ENCODE measurements at regions not wholly inside any gene's neighbourhood (a gene's known extent, or its start where the extent isn't known, plus 50 kb on each side); places are given as distances from the start of the nearest gene placed in this dataset.

DNA sequence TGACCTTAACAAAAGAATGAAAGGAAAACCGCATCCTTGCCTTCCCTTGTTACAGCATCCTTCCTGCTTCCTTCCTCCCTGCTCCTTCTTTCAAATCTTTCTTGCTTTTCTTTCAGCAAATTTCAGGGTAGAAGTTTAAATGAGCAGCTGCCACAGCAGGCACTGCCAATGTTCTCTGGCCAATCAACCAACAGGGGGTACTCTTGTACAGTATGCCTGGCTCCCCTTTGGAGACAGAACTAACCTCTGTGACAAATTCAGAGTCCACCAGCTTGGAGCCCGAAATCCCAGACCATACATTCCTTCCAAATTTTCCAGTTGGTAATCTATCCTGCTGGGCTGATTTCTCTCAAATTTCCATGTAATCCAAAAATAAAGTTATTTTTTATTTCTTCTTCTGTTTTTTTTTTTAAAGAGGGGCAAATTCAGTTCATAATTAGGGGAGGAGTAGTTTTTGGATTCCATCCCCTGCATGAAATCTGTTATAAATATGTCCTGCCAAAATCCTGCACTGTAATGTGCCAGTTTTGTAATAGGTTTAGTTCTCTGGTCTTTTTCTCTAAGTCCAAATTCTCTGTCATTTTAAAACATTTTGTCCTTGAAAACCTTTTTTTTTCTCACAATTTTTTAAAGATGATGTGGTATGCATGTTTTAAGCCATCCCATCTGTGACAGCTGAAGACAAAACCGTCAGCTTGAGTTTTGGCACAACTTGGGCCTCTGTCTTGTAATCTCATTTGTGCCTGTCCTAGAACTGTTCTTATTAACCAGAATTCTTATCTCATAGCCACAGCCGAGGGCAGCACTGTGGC lies 610.0 kb upstream of the LMO3 start:
- TF ChIP-seq ZFP30 (CRISPR knock-in tag; IDR thresholded peaks at IDR 0.05), result no peak
- ATAC-seq, result no peak

DNA sequence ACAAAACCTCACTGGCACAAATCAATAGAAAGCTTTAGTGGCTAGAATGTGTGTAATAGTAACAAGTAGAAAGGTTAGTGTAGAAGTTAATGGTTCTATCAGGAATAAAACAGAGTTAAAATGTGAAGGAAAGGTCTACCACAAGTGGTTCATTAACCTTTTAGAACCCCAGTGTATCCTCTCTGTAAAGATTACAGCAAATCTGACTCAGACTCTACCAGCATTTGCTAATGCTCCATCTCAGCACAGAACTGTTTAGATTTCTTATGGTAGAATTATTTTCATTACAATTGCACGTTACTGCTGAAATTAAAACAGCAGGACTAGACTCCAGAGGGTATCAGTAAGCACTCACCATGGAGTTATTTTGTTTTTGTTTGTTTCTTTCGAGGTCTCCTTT lies 609.0 kb upstream of the LMO3 start:
- ATAC-seq, result no peak
- TF ChIP-seq ZNF70 (CRISPR knock-in tag; IDR thresholded peaks at IDR 0.05) (no peak), ZFP3 (CRISPR knock-in tag; IDR thresholded peaks at IDR 0.05) (no peak), ZNF8 (CRISPR knock-in tag; IDR thresholded peaks at IDR 0.05) (no peak), ZFP30 (CRISPR knock-in tag; IDR thresholded peaks at IDR 0.05) (no peak), TOX (CRISPR knock-in tag; IDR thresholded peaks at IDR 0.05; ENCODE audit: borderline replicate concordance) (no peak), OSR1 (CRISPR knock-in tag; IDR thresholded peaks at IDR 0.05) (no peak), ZNF565 (CRISPR knock-in tag; conservative IDR thresholded peaks at IDR 0.05; ENCODE audit: low read depth) (no peak), ARNTL (CRISPR knock-in tag; IDR thresholded peaks at IDR 0.05; ENCODE audit: borderline replicate concordance, low read depth) (no peak), CSDC2 (CRISPR knock-in tag; IDR thresholded peaks at IDR 0.05) (no peak), PPARA (CRISPR knock-in tag; IDR thresholded peaks at IDR 0.05; ENCODE audit: borderline replicate concordance) (no peak), BACH2 (CRISPR knock-in tag; IDR thresholded peaks at IDR 0.05; ENCODE audit: borderline replicate concordance) (no peak), ESRRG (CRISPR knock-in tag; IDR thresholded peaks at IDR 0.05) (no peak), GLIS3 (CRISPR knock-in tag; IDR thresholded peaks at IDR 0.05) (no peak), ISL1 (CRISPR knock-in tag; IDR thresholded peaks at IDR 0.05) (no peak), TCF4 (CRISPR knock-in tag; IDR thresholded peaks at IDR 0.05; ENCODE audit: borderline replicate concordance) (no peak), RARB (CRISPR knock-in tag; IDR thresholded peaks at IDR 0.05) (no peak)
- TF ChIP-seq, protein P1, sequence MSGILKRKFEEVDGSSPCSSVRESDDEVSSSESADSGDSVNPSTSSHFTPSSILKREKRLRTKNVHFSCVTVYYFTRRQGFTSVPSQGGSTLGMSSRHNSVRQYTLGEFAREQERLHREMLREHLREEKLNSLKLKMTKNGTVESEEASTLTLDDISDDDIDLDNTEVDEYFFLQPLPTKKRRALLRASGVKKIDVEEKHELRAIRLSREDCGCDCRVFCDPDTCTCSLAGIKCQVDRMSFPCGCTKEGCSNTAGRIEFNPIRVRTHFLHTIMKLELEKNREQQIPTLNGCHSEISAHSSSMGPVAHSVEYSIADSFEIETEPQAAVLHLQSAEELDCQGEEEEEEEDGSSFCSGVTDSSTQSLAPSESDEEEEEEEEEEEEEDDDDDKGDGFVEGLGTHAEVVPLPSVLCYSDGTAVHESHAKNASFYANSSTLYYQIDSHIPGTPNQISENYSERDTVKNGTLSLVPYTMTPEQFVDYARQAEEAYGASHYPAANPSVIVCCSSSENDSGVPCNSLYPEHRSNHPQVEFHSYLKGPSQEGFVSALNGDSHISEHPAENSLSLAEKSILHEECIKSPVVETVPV (CRISPR knock-in tag; IDR thresholded peaks at IDR 0.05), result no peak
- TF ChIP-seq, protein P2, sequence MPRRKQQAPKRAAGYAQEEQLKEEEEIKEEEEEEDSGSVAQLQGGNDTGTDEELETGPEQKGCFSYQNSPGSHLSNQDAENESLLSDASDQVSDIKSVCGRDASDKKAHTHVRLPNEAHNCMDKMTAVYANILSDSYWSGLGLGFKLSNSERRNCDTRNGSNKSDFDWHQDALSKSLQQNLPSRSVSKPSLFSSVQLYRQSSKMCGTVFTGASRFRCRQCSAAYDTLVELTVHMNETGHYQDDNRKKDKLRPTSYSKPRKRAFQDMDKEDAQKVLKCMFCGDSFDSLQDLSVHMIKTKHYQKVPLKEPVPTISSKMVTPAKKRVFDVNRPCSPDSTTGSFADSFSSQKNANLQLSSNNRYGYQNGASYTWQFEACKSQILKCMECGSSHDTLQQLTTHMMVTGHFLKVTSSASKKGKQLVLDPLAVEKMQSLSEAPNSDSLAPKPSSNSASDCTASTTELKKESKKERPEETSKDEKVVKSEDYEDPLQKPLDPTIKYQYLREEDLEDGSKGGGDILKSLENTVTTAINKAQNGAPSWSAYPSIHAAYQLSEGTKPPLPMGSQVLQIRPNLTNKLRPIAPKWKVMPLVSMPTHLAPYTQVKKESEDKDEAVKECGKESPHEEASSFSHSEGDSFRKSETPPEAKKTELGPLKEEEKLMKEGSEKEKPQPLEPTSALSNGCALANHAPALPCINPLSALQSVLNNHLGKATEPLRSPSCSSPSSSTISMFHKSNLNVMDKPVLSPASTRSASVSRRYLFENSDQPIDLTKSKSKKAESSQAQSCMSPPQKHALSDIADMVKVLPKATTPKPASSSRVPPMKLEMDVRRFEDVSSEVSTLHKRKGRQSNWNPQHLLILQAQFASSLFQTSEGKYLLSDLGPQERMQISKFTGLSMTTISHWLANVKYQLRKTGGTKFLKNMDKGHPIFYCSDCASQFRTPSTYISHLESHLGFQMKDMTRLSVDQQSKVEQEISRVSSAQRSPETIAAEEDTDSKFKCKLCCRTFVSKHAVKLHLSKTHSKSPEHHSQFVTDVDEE (CRISPR knock-in tag; IDR thresholded peaks at IDR 0.05), result no peak
- TF ChIP-seq, protein P3, sequence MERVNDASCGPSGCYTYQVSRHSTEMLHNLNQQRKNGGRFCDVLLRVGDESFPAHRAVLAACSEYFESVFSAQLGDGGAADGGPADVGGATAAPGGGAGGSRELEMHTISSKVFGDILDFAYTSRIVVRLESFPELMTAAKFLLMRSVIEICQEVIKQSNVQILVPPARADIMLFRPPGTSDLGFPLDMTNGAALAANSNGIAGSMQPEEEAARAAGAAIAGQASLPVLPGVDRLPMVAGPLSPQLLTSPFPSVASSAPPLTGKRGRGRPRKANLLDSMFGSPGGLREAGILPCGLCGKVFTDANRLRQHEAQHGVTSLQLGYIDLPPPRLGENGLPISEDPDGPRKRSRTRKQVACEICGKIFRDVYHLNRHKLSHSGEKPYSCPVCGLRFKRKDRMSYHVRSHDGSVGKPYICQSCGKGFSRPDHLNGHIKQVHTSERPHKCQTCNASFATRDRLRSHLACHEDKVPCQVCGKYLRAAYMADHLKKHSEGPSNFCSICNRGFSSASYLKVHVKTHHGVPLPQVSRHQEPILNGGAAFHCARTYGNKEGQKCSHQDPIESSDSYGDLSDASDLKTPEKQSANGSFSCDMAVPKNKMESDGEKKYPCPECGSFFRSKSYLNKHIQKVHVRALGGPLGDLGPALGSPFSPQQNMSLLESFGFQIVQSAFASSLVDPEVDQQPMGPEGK (CRISPR knock-in tag; IDR thresholded peaks at IDR 0.05; ENCODE audit: borderline replicate concordance), result no peak

DNA sequence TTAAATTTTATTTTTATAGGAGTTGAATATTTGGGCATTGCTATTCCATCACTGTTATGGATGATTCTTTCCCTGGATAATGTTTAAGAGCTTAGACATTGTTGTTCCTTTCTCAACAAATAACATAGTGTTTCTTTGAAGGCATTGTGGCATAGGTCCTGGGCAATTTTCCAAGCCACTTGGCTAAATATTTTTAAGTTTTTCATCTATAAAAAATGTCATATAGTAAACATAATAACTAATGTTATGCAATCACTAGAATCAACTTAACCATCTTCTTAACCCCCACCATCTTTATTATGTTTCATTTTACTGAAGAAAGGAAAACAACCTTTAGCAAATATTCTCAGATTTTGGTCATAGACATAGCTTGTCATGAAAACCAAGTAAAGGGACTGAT lies 600.6 kb upstream of the LMO3 start:
- ATAC-seq, result no peak
- TF ChIP-seq, protein P4, sequence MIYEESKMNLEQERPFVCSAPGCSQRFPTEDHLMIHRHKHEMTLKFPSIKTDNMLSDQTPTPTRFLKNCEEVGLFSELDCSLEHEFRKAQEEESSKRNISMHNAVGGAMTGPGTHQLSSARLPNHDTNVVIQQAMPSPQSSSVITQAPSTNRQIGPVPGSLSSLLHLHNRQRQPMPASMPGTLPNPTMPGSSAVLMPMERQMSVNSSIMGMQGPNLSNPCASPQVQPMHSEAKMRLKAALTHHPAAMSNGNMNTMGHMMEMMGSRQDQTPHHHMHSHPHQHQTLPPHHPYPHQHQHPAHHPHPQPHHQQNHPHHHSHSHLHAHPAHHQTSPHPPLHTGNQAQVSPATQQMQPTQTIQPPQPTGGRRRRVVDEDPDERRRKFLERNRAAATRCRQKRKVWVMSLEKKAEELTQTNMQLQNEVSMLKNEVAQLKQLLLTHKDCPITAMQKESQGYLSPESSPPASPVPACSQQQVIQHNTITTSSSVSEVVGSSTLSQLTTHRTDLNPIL (CRISPR knock-in tag; IDR thresholded peaks at IDR 0.05; ENCODE audit: low read depth), result no peak
- TF ChIP-seq ZFP3 (CRISPR knock-in tag; IDR thresholded peaks at IDR 0.05) (no peak), ZNF8 (CRISPR knock-in tag; IDR thresholded peaks at IDR 0.05) (no peak)
- TF ChIP-seq, protein P1 (CRISPR knock-in tag; IDR thresholded peaks at IDR 0.05), result no peak

Data from SK-N-SH treated with all-trans-retinoic acid at 6 μM for 48 hours (cell line).